Transverse colon (tissue), 4 donors: ENCODE measurements at regions not wholly inside any gene's neighbourhood (a gene's known extent, or its start where the extent isn't known, plus 50 kb on each side); places are given as distances from the start of the nearest gene placed in this dataset.

Source experiments
- CTCF ChIP-seq, 5 experiments: fragments of 200-600 bp in 3 of 5; fragments of 450-650 bp in 2 of 5; sonication (generic) in 3 of 5; IDR thresholded peaks; 1 replicate in 2 of 5; 2 replicates in 3 of 5; pipeline ENCODE4 v1.5.1; 2016 to 2017; ENCODE audit warnings: antibody characterized with exemption in 5 of 5, inconsistent platforms in 3 of 5, mild to moderate bottlenecking in 2 of 5, moderate library complexity in 1 of 5
- EP300 ChIP-seq: sonication (generic); formaldehyde crosslinking; IDR thresholded peaks from one replicate; pipeline ENCODE4 v1.6.1; 2017; ENCODE audit warnings: antibody characterized with exemption, low read depth
- POLR2AphosphoS5 ChIP-seq, 3 donors: sonication (generic); formaldehyde crosslinking; IDR thresholded peaks; one replicate each; pipeline ENCODE4 v1.6.1; 2016; ENCODE audit warnings: antibody characterized with exemption in 3 of 3

- TF ChIP-seq EP300 (no peak), CTCF (IDR thresholded peaks at IDR 0.05) (no peak), POLR2AphosphoS5 (IDR thresholded peaks at IDR 0.05) (no peak)
These were observed 144.8 kb upstream of the VANGL1 start for GRCh38 chr1:115496904-115497527.
